Smooth muscle cell of the brain vasculature (primary cell): ENCODE measurements at regions not wholly inside any gene's neighbourhood (a gene's known extent, or its start where the extent isn't known, plus 50 kb on each side); places are given as distances from the start of the nearest gene placed in this dataset.

Source experiments
- DNase-seq: peaks from one replicate; pipeline ENCODE4 v3.0.0-alpha.2; 2012; ENCODE audit warnings: low read depth, low spot score

DNA sequence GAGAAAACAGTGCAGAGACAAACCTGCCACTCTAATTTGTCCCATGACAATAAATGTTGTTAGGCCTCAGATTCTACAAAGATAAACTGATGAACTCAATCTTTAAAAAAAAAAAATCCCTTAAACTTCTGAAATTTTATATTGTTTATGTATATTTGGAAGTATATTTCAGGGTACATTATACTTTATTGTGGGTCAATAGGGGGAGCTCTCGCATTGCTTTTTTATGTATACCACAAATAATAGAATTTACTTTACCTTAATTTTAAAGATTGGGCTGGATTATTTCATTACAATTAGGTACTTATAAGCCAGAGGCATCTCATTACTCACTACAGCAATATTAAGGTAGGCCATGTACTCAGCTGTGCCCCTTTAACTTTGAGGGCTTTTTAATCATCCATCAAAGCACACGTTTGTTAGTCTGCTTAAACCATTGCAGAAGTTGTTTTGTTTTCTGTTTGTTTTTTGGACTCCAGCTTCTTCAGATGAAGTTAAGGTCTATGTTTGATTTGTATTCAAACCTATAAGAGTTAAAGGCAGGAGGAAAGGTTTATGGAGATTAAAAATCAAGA, 56.3 kb upstream of the EYA4 start:
- peak; percentile 24 for DNase-seq

DNA sequence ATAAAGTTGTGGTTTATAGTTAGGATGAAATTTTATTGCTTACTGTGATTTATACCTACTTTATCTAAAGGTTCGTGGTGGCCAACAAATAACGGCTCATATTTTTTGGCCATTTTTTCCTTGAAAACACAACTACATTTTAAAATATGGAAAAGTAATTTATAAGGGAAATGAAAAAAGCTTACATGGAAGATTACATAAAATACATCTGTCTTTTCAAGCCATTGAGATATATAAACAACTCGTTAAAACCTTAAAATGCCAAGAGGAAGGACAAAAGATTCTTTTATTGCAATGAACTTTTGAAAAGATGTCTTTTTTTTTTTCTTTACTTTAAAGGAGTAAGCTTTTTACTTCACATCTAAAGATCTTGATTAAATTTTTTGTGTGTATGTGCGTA, 55.4 kb upstream of the EYA4 start:
- no peak for DNase-seq

DNA sequence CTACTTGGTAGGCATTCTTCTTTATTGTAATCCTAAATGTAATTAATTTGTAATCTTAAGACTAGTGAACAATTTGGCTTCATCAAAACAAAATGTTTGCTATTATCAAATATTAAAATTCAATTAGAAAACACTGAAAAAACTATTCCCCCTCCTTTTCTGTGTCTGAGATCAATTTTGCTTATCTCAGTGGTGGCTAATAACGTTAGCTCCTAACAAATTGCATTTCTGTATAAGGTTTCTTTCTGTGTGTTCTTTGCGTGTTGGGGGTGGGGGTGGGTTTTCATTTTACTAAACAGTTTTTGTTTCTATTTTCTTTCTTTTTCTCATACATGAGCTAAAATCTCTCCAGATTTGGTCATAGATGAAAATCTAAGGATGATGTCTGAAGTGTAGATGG, 54.0 kb upstream of the EYA4 start:
- DNase-seq = no peak

- no peak for DNase-seq
These were observed 53.3 kb upstream of the EYA4 start for GRCh38 chr6:133187657-133188453.

DNA sequence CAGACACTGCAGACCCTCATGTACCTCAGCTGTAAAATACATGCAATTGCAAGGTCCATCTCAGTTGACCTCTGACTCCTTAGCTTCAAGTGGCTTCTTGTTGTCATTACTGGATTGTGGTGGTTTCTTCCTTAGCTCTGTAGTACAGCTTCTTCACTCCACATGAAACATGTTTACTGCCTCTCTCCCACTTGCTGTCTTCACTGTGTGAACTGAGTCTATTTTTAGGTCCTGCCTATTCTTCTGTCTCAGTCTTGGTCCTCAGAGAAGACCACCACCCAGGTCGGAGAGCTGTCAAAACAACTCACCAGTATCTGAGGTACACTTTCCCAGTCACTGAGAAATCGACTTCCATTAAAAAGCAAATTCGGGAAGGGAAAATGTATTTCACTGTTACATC, 50.2 kb upstream of the EYA4 start:
- DNase-seq = no peak

DNA sequence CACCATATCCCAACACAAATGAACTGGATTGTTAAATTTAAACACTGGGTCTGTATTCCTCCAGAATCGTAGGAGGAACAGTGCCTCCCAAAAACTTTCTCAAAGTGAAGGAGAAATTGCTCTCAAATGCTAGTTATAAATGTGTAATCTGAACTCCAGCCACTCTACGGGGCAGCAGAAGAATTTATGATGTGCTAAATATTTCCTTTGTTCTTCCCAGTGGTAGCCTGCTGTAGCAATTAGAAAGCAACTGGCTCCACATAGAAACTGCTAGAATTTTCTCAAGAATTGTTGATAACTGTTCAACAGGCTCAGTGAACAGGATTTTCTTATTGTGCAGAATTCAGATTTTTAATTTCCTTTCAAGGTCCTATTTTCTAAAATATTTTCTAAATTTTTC, 49.8 kb upstream of the EYA4 start:
- DNase-seq = no peak
